ENCODE measurements at regions not wholly inside any gene's neighbourhood (a gene's known extent, or its start where the extent isn't known, plus 50 kb on each side); places are given as distances from the start of the nearest gene placed in this dataset.

- H3K4me3 ChIP-seq (ENCODE audit: low read length): no peak overlapping the region
- no peak for DNase-seq (ENCODE audit: low read depth)
- TF ChIP-seq CTCF (IDR thresholded peaks at IDR 0.05; ENCODE audit: insufficient read depth, low read depth, low read length, missing control alignments): no peak
Observed at GRCh38 chr1:201634261-201634660, 95.3 kb downstream of the NAV1 start.

- TF ChIP-seq CTCF (IDR thresholded peaks at IDR 0.05; ENCODE audit: insufficient read depth, low read depth, low read length, missing control alignments): no peak
- no peak overlapping the region for H3K4me3 ChIP-seq (ENCODE audit: low read length)
Observed at GRCh38 chr1:201636097-201636496, 97.2 kb downstream of the NAV1 start.

GRCh38 chr1:201636510-201636971, 97.6 kb downstream of the NAV1 start:
- TF ChIP-seq CTCF (IDR thresholded peaks at IDR 0.05; ENCODE audit: insufficient read depth, low read depth, low read length, missing control alignments): no peak
- no peak for DNase-seq (ENCODE audit: low read depth)
- no peak overlapping the region for H3K4me3 ChIP-seq (ENCODE audit: low read length)

More at GRCh38 chr1:201636097-201636496, 97.2 kb downstream of the NAV1 start:
- no peak for DNase-seq (ENCODE audit: low read depth)

GRCh38 chr1:201637282-201638079, 98.6 kb downstream of the NAV1 start:
- DNase-seq (ENCODE audit: low read depth): no peak
- no peak overlapping the region for H3K4me3 ChIP-seq (ENCODE audit: low read length)
- TF ChIP-seq CTCF (IDR thresholded peaks at IDR 0.05; ENCODE audit: insufficient read depth, low read depth, low read length, missing control alignments): no peak

- H3K4me3 ChIP-seq (ENCODE audit: low read length): no peak overlapping the region
- no peak for TF ChIP-seq CTCF (IDR thresholded peaks at IDR 0.05; ENCODE audit: insufficient read depth, low read depth, low read length, missing control alignments)
- DNase-seq (ENCODE audit: low read depth): no peak
Observed at GRCh38 chr1:201639391-201639790, 100.5 kb downstream of the NAV1 start.

GRCh38 chr1:201639826-201640225, 100.9 kb downstream of the NAV1 start:
- TF ChIP-seq CTCF (IDR thresholded peaks at IDR 0.05; ENCODE audit: insufficient read depth, low read depth, low read length, missing control alignments): no peak

GRCh38 chr1:201640624-201641023, 101.7 kb downstream of the NAV1 start:
- H3K4me3 ChIP-seq (ENCODE audit: low read length): no peak overlapping the region
- no peak for TF ChIP-seq CTCF (IDR thresholded peaks at IDR 0.05; ENCODE audit: insufficient read depth, low read depth, low read length, missing control alignments)
- no peak for DNase-seq (ENCODE audit: low read depth)

More at GRCh38 chr1:201639826-201640225, 100.9 kb downstream of the NAV1 start:
- DNase-seq (ENCODE audit: low read depth): no peak
- no peak overlapping the region for H3K4me3 ChIP-seq (ENCODE audit: low read length)
